Spleen (tissue), 11 donors: ENCODE measurements at regions not wholly inside any gene's neighbourhood (a gene's known extent, or its start where the extent isn't known, plus 50 kb on each side); places are given as distances from the start of the nearest gene placed in this dataset.

Experiments
- DNase-seq: peaks from one replicate; pipeline ENCODE4 v3.0.0-alpha.2; 2020
- H3K27ac ChIP-seq, 8 donors: fragments of 200-600 bp; sonication (generic) in 7 of 8; 1 replicate in 4 of 8; 2 replicates in 4 of 8; pipeline versions ENCODE4 v1.5.0 to v1.8.0; 2016 to 2021; ENCODE audit warnings: inconsistent platforms in 4 of 8, mild to moderate bottlenecking in 4 of 8, moderate library complexity in 1 of 8
- H3K27me3 ChIP-seq, 7 donors: fragments of 200-600 bp; sonication (generic) in 6 of 7; replicated peaks in 1 of 7; 1 replicate in 4 of 7; 2 replicates in 3 of 7; pipeline versions ENCODE4 v1.5.0 to v1.8.0; 2016 to 2021; ENCODE audit warnings: inconsistent platforms in 3 of 7, mild to moderate bottlenecking in 1 of 7
- H3K36me3 ChIP-seq, 6 donors: fragments of 200-600 bp; sonication (generic) in 5 of 6; 1 replicate in 4 of 6; 2 replicates in 2 of 6; pipeline versions ENCODE4 v1.5.0 to v1.8.0; 2016 to 2021; ENCODE audit warnings: inconsistent platforms in 2 of 6
- H3K4me1 ChIP-seq, 6 donors: fragments of 200-600 bp; sonication (generic) in 5 of 6; 1 replicate in 3 of 6; 2 replicates in 3 of 6; pipeline versions ENCODE4 v1.5.0 to v1.8.0; 2016 to 2021; ENCODE audit warnings: inconsistent platforms in 3 of 6
- H3K4me3 ChIP-seq, 8 donors: fragments of 200-600 bp; sonication (generic) in 7 of 8; 1 replicate in 4 of 8; 2 replicates in 4 of 8; pipeline versions ENCODE4 v1.5.0 to v1.8.0; 2016 to 2021; ENCODE audit warnings: inconsistent platforms in 4 of 8, mild to moderate bottlenecking in 4 of 8, moderate library complexity in 2 of 8
- H3K9me3 ChIP-seq, 8 donors: fragments of 200-600 bp; sonication (generic) in 7 of 8; 1 replicate in 4 of 8; 2 replicates in 4 of 8; pipeline versions ENCODE4 v1.5.0 to v1.8.0; 2016 to 2021; ENCODE audit warnings: inconsistent platforms in 4 of 8
- CTCF ChIP-seq, 11 experiments: fragments of 200-600 bp in 7 of 11; fragments of 450-650 bp in 4 of 11; sonication (generic) in 4 of 11; IDR thresholded peaks in 8 of 11; conservative IDR thresholded peaks in 3 of 11; 1 replicate in 7 of 11; 2 replicates in 4 of 11; pipeline versions ENCODE4 v1.4.0 to v1.8.0; 2016 to 2021; ENCODE audit warnings: antibody characterized with exemption in 11 of 11, inconsistent platforms in 4 of 11, mild to moderate bottlenecking in 1 of 11
- POLR2A ChIP-seq, 3 donors: fragments of 450-650 bp; IDR thresholded peaks; one replicate each; pipeline ENCODE4 v1.5.1; 2017; ENCODE audit warnings: antibody characterized with exemption in 3 of 3, mild to moderate bottlenecking in 1 of 3
- POLR2AphosphoS5 ChIP-seq, 3 donors: sonication (generic); formaldehyde crosslinking; IDR thresholded peaks; one replicate each; pipeline ENCODE4 v1.5.1; 2017; ENCODE audit warnings: antibody characterized with exemption in 3 of 3
- WGBS, 5 donors: extraction: QIAGEN DNeasy Blood & Tissue Kit in 3 of 5; methylation state at CpG; one replicate each; pipeline versions ENCODE4 v1.1.5 to v1.1.7; 2013 to 2018; 5-methylcytosine and 5-hydroxymethylcytosine counted together
- intact Hi-C: fragments of 100-400 bp; cut with DNase I; formaldehyde crosslinking; loops from one replicate; pipeline ENCODE4 v1.15.0; 2023; ENCODE audit warnings: low total_unique reads
- donor health status: healthy with polysubstance abuse.
- donor health status: DM: no; HTN: no; CAD: no; lungs with moderate emphysema.
- donor health status: DM: no; HTN: no; CAD: no.
- donor health status: Bipolar disorder and iron deficiency.
- donor health status: healthy.
- donor health status: DM: no; HTN: no; CAD: no.
- donor health status: DM: yes; HTN: yes; CAD: no.

- TF ChIP-seq POLR2AphosphoS5 (IDR thresholded peaks at IDR 0.05) (no peak), POLR2A (IDR thresholded peaks at IDR 0.05) (no peak), CTCF (IDR thresholded peaks at IDR 0.05 in 8 of 11, conservative IDR thresholded peaks at IDR 0.05 in 3 of 11) (no peak)
- WGBS, 5 donors = 86 to 96% (median 90%) methylated on average over 4 of the region's 4 CpGs
- DNase-seq = no peak
- intact Hi-C loops = no loop called here
- Histone ChIP-seq H3K4me1 (no peaks in the 10 kb centered on the region), H3K4me3 (no peak overlapping the region), H3K27ac (no peak overlapping the region), H3K27me3 (no peaks in the 10 kb centered on the region), H3K9me3 (peaks cover 0 to 13% (median 5%) of the 10 kb centered on the region in 8 donors), H3K36me3 (no peaks in the 10 kb centered on the region)
These were observed 1079.9 kb upstream of the CDH6 start for GRCh38 chr5:30113542-30113941.

- DNase-seq = no peak
- H3K27ac ChIP-seq = no peak overlapping the region
- no peak for TF ChIP-seq POLR2A (IDR thresholded peaks at IDR 0.05)
- no peak for TF ChIP-seq POLR2AphosphoS5 (IDR thresholded peaks at IDR 0.05)
- TF ChIP-seq CTCF (IDR thresholded peaks at IDR 0.05 in 8 of 11, conservative IDR thresholded peaks at IDR 0.05 in 3 of 11) = no peak
- no peaks in the 10 kb centered on the region for H3K4me1 ChIP-seq
- WGBS, 5 donors = 66 to 82% (median 77%) methylated on average over 2 of the region's 2 CpGs
- H3K4me3 ChIP-seq = no peak overlapping the region
- no peaks in the 10 kb centered on the region for H3K36me3 ChIP-seq
- intact Hi-C loops = no loop called here
- no peaks in the 10 kb centered on the region for H3K27me3 ChIP-seq
- H3K9me3 ChIP-seq = peaks cover 0 to 13% (median 4%) of the 10 kb centered on the region in 8 donors
These were observed 1080.6 kb upstream of the CDH6 start for GRCh38 chr5:30112867-30113266.

GRCh38 chr5:30108051-30108450 lies 1085.4 kb upstream of the CDH6 start:
- Histone ChIP-seq H3K9me3 (peaks cover 0 to 16% (median 4%) of the 10 kb centered on the region in 8 donors), H3K4me3 (no peak overlapping the region), H3K4me1 (no peaks in the 10 kb centered on the region), H3K27ac (no peak overlapping the region), H3K36me3 (no peaks in the 10 kb centered on the region), H3K27me3 (no peaks in the 10 kb centered on the region)
- intact Hi-C loops = no loop called here
- TF ChIP-seq POLR2AphosphoS5 (IDR thresholded peaks at IDR 0.05) (no peak), CTCF (IDR thresholded peaks at IDR 0.05 in 8 of 11, conservative IDR thresholded peaks at IDR 0.05 in 3 of 11) (no peak), POLR2A (IDR thresholded peaks at IDR 0.05) (no peak)
- 49 to 67% (median 64%) methylated on average over 2 of the region's 2 CpGs for WGBS, 5 donors
- DNase-seq = no peak

GRCh38 chr5:30106596-30106995 lies 1086.9 kb upstream of the CDH6 start:
- Histone ChIP-seq H3K27ac (no peak overlapping the region), H3K4me1 (no peaks in the 10 kb centered on the region), H3K27me3 (no peaks in the 10 kb centered on the region), H3K9me3 (peaks cover 0 to 12% (median 2%) of the 10 kb centered on the region in 8 donors), H3K36me3 (no peaks in the 10 kb centered on the region), H3K4me3 (no peak overlapping the region)
- intact Hi-C loops = no loop called here
- 80 to 89% (median 83%) methylated on average over 11 to 13 of the region's 13 CpGs for WGBS, 5 donors
- TF ChIP-seq POLR2A (IDR thresholded peaks at IDR 0.05) (no peak), POLR2AphosphoS5 (IDR thresholded peaks at IDR 0.05) (no peak), CTCF (IDR thresholded peaks at IDR 0.05 in 8 of 11, conservative IDR thresholded peaks at IDR 0.05 in 3 of 11) (no peak)
- DNase-seq = no peak
